Endothelial cell of umbilical vein (primary cell): ENCODE measurements at regions not wholly inside any gene's neighbourhood (a gene's known extent, or its start where the extent isn't known, plus 50 kb on each side); places are given as distances from the start of the nearest gene placed in this dataset.

ENCODE experiments used
- BruUV-seq: library from RNA; stranded (reverse); fragments of 400-500 nt; replicated peaks from 2 replicates; lab custom pipeline; 2021; lab: Mats Ljungman, UMichigan
- CTCF ChIA-PET: fragments of 300-600, 350-600 bp; sonication (Branson Sonifier 250); formaldehyde crosslinking; loops from one replicate; lab custom pipeline; 2021; ENCODE audit warnings: antibody characterized with exemption, inconsistent platforms; lab: Charles Lee
- POLR2A ChIA-PET: fragments of 300-600, 350-600 bp; sonication (Branson Sonifier 250); formaldehyde crosslinking; loops from one replicate; lab custom pipeline; 2021; ENCODE audit warnings: antibody characterized with exemption, inconsistent platforms; lab: Charles Lee
- DNase-seq: peaks from one replicate; pipeline ENCODE4 v3.0.0-alpha.2; 2011; ENCODE audit warnings: low read depth, low spot score
- FAIRE-seq: peaks from 2 replicates; lab custom pipeline; 2011; peaks lifted over from hg19 to GRCh38; lab: Jason Lieb, UNC
- H2AFZ ChIP-seq: 2 replicates; pipeline ENCODE4 v1.6.0; 2012; ENCODE audit warnings: low read depth, low read length, control low read depth, inconsistent platforms
- H3K27ac ChIP-seq: 2 replicates; pipeline ENCODE4 v1.5.1; 2011; ENCODE audit warnings: low read depth, mild to moderate bottlenecking, control low read depth, low read length, moderate library complexity; ENCODE audit not compliant: insufficient read depth
- H3K27me3 ChIP-seq, 2 experiments: 2 replicates each; pipeline versions ENCODE4 v1.6.0 to v1.6.1; 2011; ENCODE audit warnings: low read length in 2 of 2, mixed read lengths in 1 of 2; ENCODE audit not compliant: control insufficient read depth in 2 of 2, insufficient read depth in 2 of 2
- H3K36me3 ChIP-seq, 2 experiments: 2 replicates in 1 of 2; 3 replicates in 1 of 2; pipeline ENCODE4 v1.5.1; 2011; ENCODE audit warnings: low read length in 2 of 2, mild to moderate bottlenecking in 1 of 2, moderate library complexity in 1 of 2; ENCODE audit not compliant: control insufficient read depth in 2 of 2, insufficient read depth in 2 of 2; ENCODE audit errors: extremely low read depth in 1 of 2
- H3K4me1 ChIP-seq: 3 replicates; pipeline ENCODE4 v1.5.1; 2011; ENCODE audit warnings: mild to moderate bottlenecking, low read length; ENCODE audit not compliant: control insufficient read depth, insufficient read depth; ENCODE audit errors: extremely low read depth
- H3K4me2 ChIP-seq: 2 replicates; pipeline ENCODE4 v1.6.1; 2011; ENCODE audit warnings: low read length, control low read depth, mixed read lengths; ENCODE audit not compliant: insufficient read depth
- H3K4me3 ChIP-seq, 3 experiments: fragments of 200-600 bp in 1 of 3; sonication (generic), shearing (Covaris generic) in 1 of 3; replicated peaks in 1 of 3; 2 replicates each; pipeline ENCODE4 v1.5.1; 2011 to 2016; ENCODE audit warnings: control low read depth in 3 of 3, low read length in 3 of 3, mild to moderate bottlenecking in 2 of 3, inconsistent platforms in 1 of 3, low read depth in 1 of 3, moderate library complexity in 1 of 3; ENCODE audit not compliant: insufficient read depth in 1 of 3
- H3K79me2 ChIP-seq: 2 replicates; pipeline ENCODE4 v1.6.0; 2012; ENCODE audit warnings: low read length, inconsistent platforms; ENCODE audit not compliant: control insufficient read depth, insufficient read depth
- H3K9ac ChIP-seq: replicated peaks from 2 replicates; pipeline ENCODE3; 2011; ENCODE audit warnings: low read length, control low read depth; ENCODE audit not compliant: insufficient read depth; ENCODE audit errors: extremely low read depth
- H3K9me1 ChIP-seq: replicated peaks from 3 replicates; pipeline ENCODE4 v1.6.0; 2011; ENCODE audit warnings: mild to moderate bottlenecking, low read length; ENCODE audit not compliant: control insufficient read depth, insufficient read depth; ENCODE audit errors: extremely low read depth
- H3K9me3 ChIP-seq: replicated peaks from 2 replicates; pipeline ENCODE4 v1.5.1; 2012; ENCODE audit warnings: low read length, inconsistent platforms; ENCODE audit not compliant: control insufficient read depth, insufficient read depth
- H4K20me1 ChIP-seq: replicated peaks from 2 replicates; pipeline ENCODE3; 2011; ENCODE audit warnings: mild to moderate bottlenecking, low read length; ENCODE audit not compliant: control insufficient read depth, insufficient read depth; ENCODE audit errors: extremely low read depth
- CTCF ChIP-seq, 2 donors: IDR thresholded peaks; 1 replicate in 1 of 2; 2 replicates in 1 of 2; pipeline ENCODE4 v1.5.1; 2011; ENCODE audit warnings: low read length in 2 of 2, mild to moderate bottlenecking in 2 of 2, moderate library complexity in 2 of 2, control low read depth in 1 of 2, inconsistent platforms in 1 of 2, low read depth in 1 of 2; ENCODE audit not compliant: insufficient read depth in 1 of 2; ENCODE audit errors: extremely low read depth in 1 of 2
- EZH2 ChIP-seq: IDR thresholded peaks from 2 replicates; pipeline ENCODE4 v1.6.1; 2012; ENCODE audit warnings: borderline replicate concordance, low read depth, mild to moderate bottlenecking, moderate library complexity, low read length, inconsistent platforms; ENCODE audit not compliant: severe bottlenecking
- FOS ChIP-seq: IDR thresholded peaks from 2 replicates; pipeline ENCODE4 v1.6.1; 2011; ENCODE audit warnings: mild to moderate bottlenecking, low read length, moderate library complexity, borderline replicate concordance; ENCODE audit not compliant: insufficient read depth
- GATA2 ChIP-seq: IDR thresholded peaks from 2 replicates; pipeline ENCODE4 v1.7.0; 2011; ENCODE audit warnings: low read depth, mild to moderate bottlenecking, moderate library complexity, mixed read lengths, low read length; ENCODE audit not compliant: insufficient read length, insufficient read depth
- JUN ChIP-seq: IDR thresholded peaks from 2 replicates; pipeline ENCODE4 v1.6.1; 2011; ENCODE audit warnings: borderline replicate concordance, low read depth; ENCODE audit not compliant: insufficient read length, insufficient read depth
- MAX ChIP-seq: IDR thresholded peaks from 2 replicates; pipeline ENCODE4 v1.6.1; 2011; ENCODE audit not compliant: insufficient read depth, insufficient read length
- MYC ChIP-seq: IDR thresholded peaks from one replicate; pipeline ENCODE4 v1.6.1; 2011; ENCODE audit warnings: mild to moderate bottlenecking, low read depth, low read length
- POLR2A ChIP-seq: IDR thresholded peaks from 2 replicates; pipeline ENCODE4 v1.6.1; 2012; ENCODE audit warnings: low read depth, mild to moderate bottlenecking, control low read depth, low read length
- POLR2AphosphoS5 ChIP-seq: IDR thresholded peaks from 2 replicates; pipeline ENCODE4 v1.6.1; 2012; ENCODE audit warnings: low read depth, mild to moderate bottlenecking, control low read depth, low read length, moderate library complexity; ENCODE audit not compliant: insufficient read depth
- dilution Hi-C: fragments of 300-500 bp; cut with MboI; formaldehyde crosslinking; loops from one replicate; pipeline ENCODE4 v1.15.0; 2019; ENCODE audit warnings: low sequenced_read_pairs; ENCODE audit not compliant: extremely low pct_ligation_motif_present
- intact Hi-C: fragments of 100-400 bp; cut with micrococcal nuclease; formaldehyde crosslinking; loops from one replicate; pipeline ENCODE4 v1.10.0; 2022

- no peak overlapping the region for H3K4me3 ChIP-seq
- H3K9me3 ChIP-seq: no peaks in the 10 kb centered on the region
- no peaks in the 10 kb centered on the region for H3K36me3 ChIP-seq
- no peaks in the 10 kb centered on the region for H3K9me1 ChIP-seq
- no peak for FAIRE-seq
- ChIA-PET POLR2A (no interaction called here), CTCF (interaction anchor here (0.7 kb wide), 1 partner anchor 18 kb away, joined by 3 read pairs; no protein-coding TSS in a partner anchor)
- no peaks in the 10 kb centered on the region for H3K4me1 ChIP-seq
- no peak for TF ChIP-seq MAX
- no peak for TF ChIP-seq MYC
- no peak for TF ChIP-seq GATA2
- TF ChIP-seq FOS: no peak
- TF ChIP-seq JUN: no peak
- TF ChIP-seq POLR2A: no peak
- TF ChIP-seq CTCF (IDR thresholded peaks at IDR 0.05; ENCODE audit: extremely low read depth in 1 of 2, insufficient read depth in 1 of 2, low read depth in 1 of 2, low read length in 2 of 2): no peak
- no peak for TF ChIP-seq EZH2
- TF ChIP-seq POLR2AphosphoS5: no peak
- no peaks in the 10 kb centered on the region for H3K27me3 ChIP-seq
- no peaks in the 10 kb centered on the region for H4K20me1 ChIP-seq
- H3K79me2 ChIP-seq: no peaks in the 10 kb centered on the region
- H3K4me2 ChIP-seq: no peak overlapping the region
- DNase-seq: no peak
- BruUV-seq: no TSS peak
- dilution Hi-C loops (no loop called here), intact Hi-C loops (no loop called here)
- no peak overlapping the region for H2AFZ ChIP-seq
- H3K9ac ChIP-seq: no peak overlapping the region
- H3K27ac ChIP-seq: no peak overlapping the region
Measured at GRCh38 chr12:16482726-16483125, 123.2 kb downstream of the LMO3 start.
